ENCODE measurements at regions not wholly inside any gene's neighbourhood (a gene's known extent, or its start where the extent isn't known, plus 50 kb on each side); places are given as distances from the start of the nearest gene placed in this dataset.
A peak's percentile ranks its signal among the peaks of the same experiment; 100 is the strongest.

- no peaks in the 10 kb centered on the region for H3K9me2 ChIP-seq (ENCODE audit: insufficient read depth)
- ChIA-PET POLR2A (ENCODE audit: unreplicated experiment) (no interaction called here), CTCF (no interaction called here)
- no peaks in the 10 kb centered on the region for H4K20me1 ChIP-seq (ENCODE audit: insufficient read depth)
- peak overlapping the region; percentile 15; the same call in 1 of the 2 replicates for H3K4me3 ChIP-seq
- no peaks in the 10 kb centered on the region for H3K27me3 ChIP-seq (ENCODE audit: insufficient read depth, low read depth)
- BruUV-seq (replicated peaks), result no TSS peak
- no peak for DNase-seq
- H2AFZ ChIP-seq, result peak overlapping the region; percentile 62
- H3F3A ChIP-seq (ENCODE audit: insufficient read depth, low read depth), result no peaks in the 10 kb centered on the region
- H3K79me2 ChIP-seq (ENCODE audit: low read depth), result no peaks in the 10 kb centered on the region
- intact Hi-C loops (cut with micrococcal nuclease; ENCODE audit: unreplicated experiment), result no loop called here
- no peak overlapping the region for H3K27ac ChIP-seq
- H3K36me3 ChIP-seq (ENCODE audit: low read depth), result no peaks in the 10 kb centered on the region
- TF ChIP-seq EZH2 (IDR thresholded peaks at IDR 0.05; ENCODE audit: low read depth) (no peak), CTCF (conservative IDR thresholded peaks at IDR 0.05) (no peak)
- H3K4me2 ChIP-seq, result peak overlapping the region; percentile 51
- H3K4me1 ChIP-seq (replicated peaks; ENCODE audit: insufficient read depth), result peaks cover 8% of the 10 kb centered on the region
- H3K9me3 ChIP-seq (ENCODE audit: insufficient read depth, low read depth), result peaks cover 7% of the 10 kb centered on the region; the same call in 1 of the 2 replicates
These were observed 294.3 kb upstream of the SLC8A1 start for GRCh38 chr2:40746191-40746590.

DNA sequence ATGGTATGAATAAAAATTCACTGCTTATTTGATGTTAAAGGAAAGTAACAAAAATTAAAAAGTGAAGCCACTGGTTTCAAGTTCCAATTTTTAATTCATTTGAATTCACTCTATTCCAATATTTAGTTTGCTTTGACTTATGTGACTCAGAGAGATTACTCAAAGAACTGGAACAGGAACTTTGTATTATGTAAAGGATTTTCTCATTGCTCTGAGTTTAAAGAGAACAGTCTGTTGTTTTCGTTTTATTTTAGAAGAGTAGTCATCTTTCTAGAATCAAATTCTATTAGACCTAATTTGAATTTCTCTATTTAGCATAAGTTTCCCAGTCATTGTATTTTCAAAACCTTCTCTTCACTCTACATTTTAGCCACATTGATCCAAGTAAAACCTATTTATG, 300.1 kb upstream of the SLC8A1 start:
- H3K4me1 ChIP-seq (replicated peaks; ENCODE audit: insufficient read depth), result no peaks in the 10 kb centered on the region
- H3K27ac ChIP-seq, result no peak overlapping the region
- H3K4me3 ChIP-seq, result no peak overlapping the region
- ChIA-PET POLR2A (ENCODE audit: unreplicated experiment) (no interaction called here), CTCF (no interaction called here)
- H3K9me3 ChIP-seq (ENCODE audit: insufficient read depth, low read depth), result peaks cover 7% of the 10 kb centered on the region; the same call in 1 of the 2 replicates
- H3K9me2 ChIP-seq (ENCODE audit: insufficient read depth), result 0 out of 2 replicates have a peak, but pooled peaks cover 5% of the 10 kb centered on the region
- no peaks in the 10 kb centered on the region for H3F3A ChIP-seq (ENCODE audit: insufficient read depth, low read depth)
- H3K27me3 ChIP-seq (ENCODE audit: insufficient read depth, low read depth), result no peaks in the 10 kb centered on the region
- no peak for DNase-seq
- H3K79me2 ChIP-seq (ENCODE audit: low read depth), result no peaks in the 10 kb centered on the region
- no peaks in the 10 kb centered on the region for H4K20me1 ChIP-seq (ENCODE audit: insufficient read depth)
- no peak overlapping the region for H3K4me2 ChIP-seq
- BruUV-seq (replicated peaks), result no TSS peak
- no peak for TF ChIP-seq CTCF (conservative IDR thresholded peaks at IDR 0.05)
- no peak for TF ChIP-seq EZH2 (IDR thresholded peaks at IDR 0.05; ENCODE audit: low read depth)
- intact Hi-C loops (cut with micrococcal nuclease; ENCODE audit: unreplicated experiment), result no loop called here
- H2AFZ ChIP-seq, result no peak overlapping the region
- H3K36me3 ChIP-seq (ENCODE audit: low read depth), result no peaks in the 10 kb centered on the region

DNA sequence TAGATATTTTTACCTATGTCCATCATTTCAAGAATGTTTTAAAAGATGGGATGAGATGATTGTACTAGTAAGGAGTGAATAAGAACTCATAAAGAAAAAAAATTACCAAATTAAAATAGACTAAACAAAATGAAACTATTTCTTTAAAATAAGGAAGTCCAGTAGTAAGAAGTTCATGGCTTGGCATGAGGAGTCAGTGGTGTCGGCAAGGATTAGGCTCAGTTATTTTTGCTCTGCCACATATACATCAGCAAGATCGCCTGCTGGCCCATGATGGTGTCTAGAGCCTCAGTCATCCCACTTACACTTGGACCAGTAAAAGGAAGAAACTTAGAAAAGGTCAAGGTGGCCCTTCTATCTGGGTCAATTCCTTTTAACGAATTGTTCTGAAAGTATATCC, 300.9 kb upstream of the SLC8A1 start:
- no peak overlapping the region for H3K27ac ChIP-seq
- H3K79me2 ChIP-seq (ENCODE audit: low read depth), result no peaks in the 10 kb centered on the region
- H3K9me2 ChIP-seq (ENCODE audit: insufficient read depth), result 0 out of 2 replicates have a peak, but pooled peaks cover 5% of the 10 kb centered on the region
- H3F3A ChIP-seq (ENCODE audit: insufficient read depth, low read depth), result no peaks in the 10 kb centered on the region
- intact Hi-C loops (cut with micrococcal nuclease; ENCODE audit: unreplicated experiment), result no loop called here
- no peaks in the 10 kb centered on the region for H3K36me3 ChIP-seq (ENCODE audit: low read depth)
- no TSS peak for BruUV-seq (replicated peaks)
- peaks cover 3% of the 10 kb centered on the region; the same call in 1 of the 2 replicates for H3K9me3 ChIP-seq (ENCODE audit: insufficient read depth, low read depth)
- POLR2A ChIA-PET (ENCODE audit: unreplicated experiment), result no interaction called here
- H3K4me1 ChIP-seq (replicated peaks; ENCODE audit: insufficient read depth), result no peaks in the 10 kb centered on the region
- no peaks in the 10 kb centered on the region for H3K27me3 ChIP-seq (ENCODE audit: insufficient read depth, low read depth)
- TF ChIP-seq CTCF (conservative IDR thresholded peaks at IDR 0.05), result no peak
- no peak for TF ChIP-seq EZH2 (IDR thresholded peaks at IDR 0.05; ENCODE audit: low read depth)
- no peak overlapping the region for H3K4me3 ChIP-seq
- CTCF ChIA-PET, result no interaction called here
- no peaks in the 10 kb centered on the region for H4K20me1 ChIP-seq (ENCODE audit: insufficient read depth)
- no peak overlapping the region for H3K4me2 ChIP-seq
- no peak overlapping the region for H2AFZ ChIP-seq
- no peak for DNase-seq

Measured in PC-9 (cell line).